ENCODE measurements at regions not wholly inside any gene's neighbourhood (a gene's known extent, or its start where the extent isn't known, plus 50 kb on each side); places are given as distances from the start of the nearest gene placed in this dataset.

GRCh38 chrX:68940601-68941000 lies 111.8 kb downstream of the EFNB1 start:
- no peak for DNase-seq (ENCODE audit: insufficient read length, low spot score)
- FAIRE-seq: no peak
- TF ChIP-seq POLR2A (IDR thresholded peaks at IDR 0.05; ENCODE audit: low read depth, low read length): no peak

GRCh38 chrX:68939868-68940267 lies 111.0 kb downstream of the EFNB1 start:
- no peak for DNase-seq (ENCODE audit: insufficient read length, low spot score)
- no peak for FAIRE-seq
- TF ChIP-seq POLR2A (IDR thresholded peaks at IDR 0.05; ENCODE audit: low read depth, low read length): no peak

DNA sequence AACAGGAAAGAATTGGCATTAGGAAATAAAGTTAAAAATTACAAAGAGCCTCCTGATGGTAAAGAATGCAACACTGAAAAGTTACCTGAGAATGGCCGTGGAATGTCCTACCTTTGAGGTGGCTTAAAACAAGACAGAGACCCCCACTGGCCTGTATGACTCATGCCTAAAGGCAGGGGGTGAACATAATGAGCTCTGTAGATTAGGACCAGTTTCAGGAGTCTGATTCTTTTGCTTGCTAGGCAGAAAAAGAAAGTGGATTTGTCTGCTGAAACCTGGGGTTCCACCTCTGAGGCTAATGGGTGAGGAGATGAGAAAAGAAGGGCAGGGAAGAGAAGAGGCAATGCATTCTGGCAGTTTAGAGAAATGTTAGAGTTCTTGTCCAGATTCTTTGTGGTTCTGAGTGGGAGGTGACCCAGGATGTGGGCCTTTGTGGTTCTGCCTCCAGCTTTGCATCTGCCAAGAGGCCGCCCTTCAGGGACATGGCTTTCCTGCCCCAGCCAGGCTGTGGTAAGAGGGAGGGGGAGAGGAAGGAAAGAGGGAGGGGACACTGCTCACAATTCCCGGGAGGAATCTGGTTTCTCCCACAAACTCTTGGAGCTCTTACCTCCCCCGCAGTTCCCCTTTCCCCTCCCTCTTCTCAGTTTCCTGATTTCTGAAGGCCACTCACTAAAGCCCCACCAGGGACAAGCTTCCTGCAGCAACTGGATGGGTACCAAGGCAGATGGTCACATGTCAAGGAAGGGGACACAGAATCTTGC lies 109.6 kb downstream of the EFNB1 start:
- TF ChIP-seq POLR2A (IDR thresholded peaks at IDR 0.05; ENCODE audit: low read depth, low read length): no peak
- no peak for DNase-seq (ENCODE audit: insufficient read length, low spot score)
- FAIRE-seq: no peak

DNA sequence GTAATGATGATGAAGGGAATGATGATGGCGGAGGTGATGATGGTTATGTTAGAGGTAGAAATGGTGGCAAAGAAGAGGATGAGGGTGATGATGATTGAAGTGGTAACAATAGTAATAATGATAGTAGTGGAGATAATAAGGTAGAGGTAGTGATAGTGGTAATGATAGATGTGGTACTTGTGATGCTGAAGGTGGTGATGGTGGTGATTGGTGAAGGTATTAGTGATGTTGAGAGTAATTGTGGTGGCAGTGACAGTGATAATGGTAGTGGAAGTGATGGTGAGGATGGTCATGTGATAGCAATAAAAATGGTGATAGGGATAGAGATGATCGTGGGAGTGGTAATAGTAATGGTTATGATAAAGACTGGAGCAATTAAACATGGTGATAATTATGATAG lies 108.8 kb downstream of the EFNB1 start:
- FAIRE-seq (no peak), DNase-seq (ENCODE audit: insufficient read length, low spot score) (no peak)
- no peak for TF ChIP-seq POLR2A (IDR thresholded peaks at IDR 0.05; ENCODE audit: low read depth, low read length)

- FAIRE-seq (peak; percentile 20), DNase-seq (ENCODE audit: insufficient read length, low spot score) (peak; percentile 54)
- TF ChIP-seq POLR2A (IDR thresholded peaks at IDR 0.05; ENCODE audit: low read depth, low read length): no peak
Observed at GRCh38 chrX:68936608-68937007, 107.8 kb downstream of the EFNB1 start.

GRCh38 chrX:68936126-68936525 lies 107.3 kb downstream of the EFNB1 start:
- no peak for DNase-seq (ENCODE audit: insufficient read length, low spot score)

DNA sequence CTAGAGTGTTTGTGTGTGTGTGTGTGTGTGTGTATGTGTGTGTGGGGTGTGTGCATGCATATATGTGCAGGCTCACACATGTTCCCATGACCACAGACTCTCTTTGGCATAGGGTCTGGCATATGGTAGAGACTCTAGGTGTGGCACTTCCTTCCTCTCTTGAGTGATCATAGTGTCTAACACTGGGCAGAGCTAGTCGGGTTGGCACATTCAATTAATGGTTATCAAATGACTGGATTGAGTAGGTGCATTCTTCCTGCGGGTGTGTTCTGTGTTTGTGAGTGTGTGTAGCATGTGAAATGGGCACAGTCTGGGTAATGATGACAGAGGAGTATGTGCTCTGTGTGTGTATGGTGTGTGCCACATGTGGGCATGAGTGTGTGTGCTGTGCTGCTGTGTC lies 106.5 kb downstream of the EFNB1 start:
- DNase-seq (ENCODE audit: insufficient read length, low spot score) (no peak), FAIRE-seq (no peak)
- no peak for TF ChIP-seq POLR2A (IDR thresholded peaks at IDR 0.05; ENCODE audit: low read depth, low read length)

More at GRCh38 chrX:68936126-68936525, 107.3 kb downstream of the EFNB1 start:
- TF ChIP-seq POLR2A (IDR thresholded peaks at IDR 0.05; ENCODE audit: low read depth, low read length): no peak
- no peak for FAIRE-seq

DNA sequence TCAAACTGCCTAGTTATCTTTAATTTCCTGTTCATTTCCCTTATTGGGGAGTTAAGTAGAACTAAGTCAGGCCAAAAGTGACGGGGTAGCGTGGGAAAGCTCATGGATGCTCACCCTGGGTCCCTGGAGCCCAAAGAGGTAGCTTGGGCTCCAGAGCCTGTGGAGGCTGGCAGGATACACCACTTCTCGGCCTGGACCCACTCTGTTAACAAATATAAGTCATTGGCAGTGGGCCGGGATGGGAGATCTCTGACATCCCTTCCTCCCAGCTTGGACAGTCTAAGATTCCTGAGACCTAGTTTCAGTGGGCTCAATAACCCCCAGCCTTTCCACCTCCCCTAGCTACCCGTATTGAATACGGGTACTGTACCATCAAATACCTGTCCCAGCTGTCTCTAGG lies 106.1 kb downstream of the EFNB1 start:
- FAIRE-seq: no peak

GRCh38 chrX:68934421-68934820 lies 105.6 kb downstream of the EFNB1 start:
- FAIRE-seq (no peak), DNase-seq (ENCODE audit: insufficient read length, low spot score) (no peak)
- no peak for TF ChIP-seq POLR2A (IDR thresholded peaks at IDR 0.05; ENCODE audit: low read depth, low read length)

More for the DNA sequence above, 106.1 kb downstream of the EFNB1 start:
- DNase-seq (ENCODE audit: insufficient read length, low spot score): no peak
- TF ChIP-seq POLR2A (IDR thresholded peaks at IDR 0.05; ENCODE audit: low read depth, low read length): no peak

GRCh38 chrX:68932611-68933010 lies 103.8 kb downstream of the EFNB1 start:
- DNase-seq (ENCODE audit: insufficient read length, low spot score) (no peak), FAIRE-seq (no peak)
- TF ChIP-seq POLR2A (IDR thresholded peaks at IDR 0.05; ENCODE audit: low read depth, low read length): no peak

GRCh38 chrX:68931345-68931744 lies 102.5 kb downstream of the EFNB1 start:
- FAIRE-seq (no peak), DNase-seq (ENCODE audit: insufficient read length, low spot score) (no peak)
- TF ChIP-seq POLR2A (IDR thresholded peaks at IDR 0.05; ENCODE audit: low read depth, low read length): no peak

- no peak for TF ChIP-seq POLR2A (IDR thresholded peaks at IDR 0.05; ENCODE audit: low read depth, low read length)
- no peak for DNase-seq (ENCODE audit: insufficient read length, low spot score)
- no peak for FAIRE-seq
Observed at GRCh38 chrX:68930542-68931317, 101.9 kb downstream of the EFNB1 start.

DNA sequence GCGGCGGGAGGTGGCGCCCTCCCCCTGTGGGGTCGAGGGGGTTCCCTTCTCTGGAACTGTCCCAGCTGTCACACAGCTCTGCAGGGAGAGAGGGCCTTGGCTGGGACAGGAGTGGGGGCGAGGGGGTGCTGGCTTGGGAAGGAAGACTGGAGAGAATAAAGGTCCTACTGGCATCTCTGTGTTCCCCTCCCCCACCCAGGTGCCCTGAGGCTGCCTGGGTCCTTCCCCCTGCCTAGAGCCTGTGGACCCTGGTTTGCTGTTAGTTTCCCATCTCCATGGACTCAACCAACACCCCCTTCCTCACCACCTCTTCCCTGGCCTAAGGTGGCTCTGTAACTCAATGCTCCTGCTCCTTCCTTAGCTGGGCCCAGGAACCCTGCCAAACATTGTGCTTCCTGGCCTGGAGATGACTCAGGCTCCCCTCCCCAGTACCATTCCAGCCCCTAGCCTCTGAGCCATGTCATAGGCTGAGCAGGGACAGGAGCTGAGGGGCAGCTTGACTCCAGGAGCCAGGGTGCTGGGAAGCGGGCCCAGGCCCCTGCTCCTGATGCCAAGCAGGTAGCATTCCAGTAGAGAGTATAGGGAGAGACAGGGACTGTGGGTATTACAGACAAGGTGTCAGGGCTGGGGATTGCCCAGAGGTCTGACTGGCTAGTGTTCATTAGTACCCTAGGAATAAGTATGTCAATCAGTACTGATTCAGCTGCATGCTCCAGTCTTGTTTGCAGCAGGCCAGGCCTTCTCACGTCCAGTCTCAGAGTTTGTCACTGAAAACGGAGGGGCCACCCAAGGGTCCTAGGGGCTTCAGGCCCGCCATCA lies 100.7 kb downstream of the EFNB1 start:
- DNase-seq (ENCODE audit: insufficient read length, low spot score): peak; percentile 71
- TF ChIP-seq POLR2A (IDR thresholded peaks at IDR 0.05; ENCODE audit: low read depth, low read length): no peak
- FAIRE-seq: peak; percentile 48

DNA sequence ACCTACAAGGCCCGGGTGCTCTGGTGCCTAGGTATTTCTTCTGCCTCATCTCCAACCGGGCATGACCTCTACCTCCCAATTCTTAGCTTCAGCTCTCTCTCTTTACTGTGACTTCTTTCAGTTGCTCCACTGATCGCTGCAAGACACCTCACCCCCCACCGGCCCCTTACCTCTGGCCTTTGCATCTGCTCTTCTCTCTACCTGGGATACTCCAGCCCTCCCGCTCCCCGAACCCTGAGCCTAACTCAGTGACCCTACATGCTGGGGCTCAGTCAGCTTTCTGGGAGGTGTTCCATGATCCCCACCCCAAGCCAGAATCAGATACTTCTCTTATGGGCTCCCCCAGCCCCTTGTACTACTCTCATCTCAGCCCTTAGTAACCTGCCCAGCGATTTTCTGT lies 99.6 kb downstream of the EFNB1 start:
- FAIRE-seq: no peak
- TF ChIP-seq POLR2A (IDR thresholded peaks at IDR 0.05; ENCODE audit: low read depth, low read length): no peak
- no peak for DNase-seq (ENCODE audit: insufficient read length, low spot score)

Data from H54 (cell line).